IMR-90 (cell line): ENCODE measurements at regions not wholly inside any gene's neighbourhood (a gene's known extent, or its start where the extent isn't known, plus 50 kb on each side); places are given as distances from the start of the nearest gene placed in this dataset.

Experiments used
- ATAC-seq: fragments of 200-7000 bp; cut with Tn5 transposase; 2 replicates; pipeline ENCODE4 v1.9.1; 2020; ENCODE audit warnings: low read depth, mild to moderate bottlenecking, moderate library complexity
- BruUV-seq: library from RNA; stranded (reverse); fragments of 400-500 nt; replicated peaks from 2 replicates; lab custom pipeline; 2021; lab: Mats Ljungman, UMichigan
- CTCF ChIA-PET: fragments of 300-600 bp; formaldehyde crosslinking; extraction: SDS; loops from one replicate; lab custom pipeline; 2021; ENCODE audit warnings: antibody characterized with exemption; lab: Yijun Ruan, JAX
- POLR2A ChIA-PET: fragments of 300-600 bp; sonication (Branson Sonifier 250); formaldehyde crosslinking; loops from one replicate; lab custom pipeline; 2022; ENCODE audit warnings: antibody characterized with exemption; ENCODE audit not compliant: unreplicated experiment; lab: Charles Lee
- DNase-seq: peaks from one replicate; pipeline ENCODE4 v3.0.0; 2013
- H2AFZ ChIP-seq: replicated peaks from 2 replicates; pipeline ENCODE3; 2013; ENCODE audit warnings: low read length, mild to moderate bottlenecking; ENCODE audit not compliant: poor library complexity
- H2AK5ac ChIP-seq: 2 replicates; pipeline ENCODE4 v1.6.1; 2013; ENCODE audit warnings: low read depth, low read length, inconsistent platforms
- H2AK9ac ChIP-seq: replicated peaks from 2 replicates; pipeline ENCODE3; 2013; ENCODE audit warnings: mild to moderate bottlenecking, low read depth, low read length, moderate library complexity; ENCODE audit not compliant: poor library complexity
- H2BK120ac ChIP-seq: 2 replicates; pipeline ENCODE4 v1.6.1; 2013; ENCODE audit warnings: low read depth, low read length, inconsistent platforms
- H2BK15ac ChIP-seq: 3 replicates; pipeline ENCODE4 v1.6.1; 2013; ENCODE audit warnings: low read depth, low read length, inconsistent platforms
- H2BK20ac ChIP-seq: 2 replicates; pipeline ENCODE4 v1.6.1; 2013; ENCODE audit warnings: low read depth, mild to moderate bottlenecking, inconsistent platforms, low read length, moderate library complexity
- H2BK5ac ChIP-seq: 2 replicates; pipeline ENCODE4 v1.6.1; 2013; ENCODE audit warnings: mild to moderate bottlenecking, low read depth, low read length, inconsistent platforms; ENCODE audit not compliant: poor library complexity, severe bottlenecking
- H3K14ac ChIP-seq: replicated peaks from 2 replicates; pipeline ENCODE4 v1.6.1; 2013; ENCODE audit warnings: low read depth, low read length, inconsistent platforms
- H3K18ac ChIP-seq: 2 replicates; pipeline ENCODE4 v1.6.1; 2013; ENCODE audit warnings: low read depth, low read length, control low read depth
- H3K23ac ChIP-seq: 2 replicates; pipeline ENCODE4 v1.6.1; 2013; ENCODE audit warnings: low read depth, low read length, inconsistent platforms
- H3K27ac ChIP-seq: 2 replicates; pipeline ENCODE4 v1.5.1; 2013; ENCODE audit warnings: mild to moderate bottlenecking, control low read depth, low read length; ENCODE audit not compliant: insufficient read depth
- H3K27me3 ChIP-seq: 2 replicates; pipeline ENCODE4 v1.6.1; 2013; ENCODE audit warnings: low read length; ENCODE audit not compliant: control insufficient read depth, insufficient read depth
- H3K36me3 ChIP-seq: 2 replicates; pipeline ENCODE4 v1.6.1; 2013; ENCODE audit warnings: low read length, mixed read lengths; ENCODE audit not compliant: control insufficient read depth, insufficient read depth
- H3K4ac ChIP-seq: 2 replicates; pipeline ENCODE4 v1.6.1; 2013; ENCODE audit warnings: low read depth, low read length, inconsistent platforms
- H3K4me1 ChIP-seq: 2 replicates; pipeline ENCODE4 v1.6.1; 2013; ENCODE audit warnings: low read length, mixed read lengths; ENCODE audit not compliant: control insufficient read depth, insufficient read depth
- H3K4me2 ChIP-seq: 2 replicates; pipeline ENCODE4 v1.6.1; 2013; ENCODE audit warnings: low read depth, mild to moderate bottlenecking, control low read depth, low read length, moderate library complexity
- H3K4me3 ChIP-seq: 2 replicates; pipeline ENCODE4 v1.5.1; 2013; ENCODE audit warnings: low read depth, mild to moderate bottlenecking, control low read depth, low read length, moderate library complexity; ENCODE audit not compliant: insufficient read depth
- H3K56ac ChIP-seq: 2 replicates; pipeline ENCODE4 v1.6.1; 2013; ENCODE audit warnings: low read length, inconsistent platforms; ENCODE audit not compliant: insufficient read depth; ENCODE audit errors: extremely low read depth
- H3K79me1 ChIP-seq, 2 experiments: 2 replicates each; pipeline ENCODE4 v1.6.1; 2013; ENCODE audit warnings: low read length in 2 of 2, inconsistent platforms in 1 of 2, low read depth in 1 of 2
- H3K9ac ChIP-seq: 2 replicates; pipeline ENCODE4 v1.6.1; 2013; ENCODE audit warnings: low read depth, low read length, control low read depth
- H3K9me1 ChIP-seq: 2 replicates; pipeline ENCODE4 v1.6.1; 2013; ENCODE audit warnings: low read length, inconsistent platforms; ENCODE audit not compliant: insufficient read depth
- H3K9me3 ChIP-seq: 2 replicates; pipeline ENCODE4 v1.6.1; 2013; ENCODE audit warnings: low read length; ENCODE audit not compliant: control insufficient read depth, insufficient read depth
- H4K20me1 ChIP-seq: 2 replicates; pipeline ENCODE4 v1.6.1; 2013; ENCODE audit warnings: low read length, inconsistent platforms; ENCODE audit not compliant: insufficient read depth
- H4K5ac ChIP-seq: 2 replicates; pipeline ENCODE4 v1.6.1; 2013; ENCODE audit warnings: mild to moderate bottlenecking, low read depth, low read length, control low read depth
- H4K8ac ChIP-seq, 2 experiments: 2 replicates each; pipeline ENCODE4 v1.6.1; 2013; ENCODE audit warnings: low read depth in 2 of 2, low read length in 2 of 2, control low read depth in 1 of 2, inconsistent platforms in 1 of 2
- H4K91ac ChIP-seq: 2 replicates; pipeline ENCODE4 v1.6.1; 2013; ENCODE audit warnings: low read depth, low read length, inconsistent platforms; ENCODE audit not compliant: insufficient read depth
- CHD1 ChIP-seq: IDR thresholded peaks from 2 replicates; pipeline ENCODE4 v1.6.1; 2012; ENCODE audit warnings: low read depth, low read length, improper control_type of control experiment
- ELK1 ChIP-seq: fragments of 150-350 bp; IDR thresholded peaks from 2 replicates; pipeline ENCODE4 v1.6.1; 2016; ENCODE audit warnings: low read depth, mild to moderate bottlenecking, low read length, moderate library complexity, borderline replicate concordance
- FOS ChIP-seq: fragments of 150-350 bp; IDR thresholded peaks from 2 replicates; pipeline ENCODE4 v1.6.1; 2016; ENCODE audit warnings: low read depth, low read length
- MAFK ChIP-seq: IDR thresholded peaks from 2 replicates; pipeline ENCODE4 v1.6.1; 2012; ENCODE audit warnings: low read depth, low read length, improper control_type of control experiment
- MXI1 ChIP-seq: IDR thresholded peaks from 2 replicates; pipeline ENCODE4 v1.6.1; 2012; ENCODE audit warnings: low read depth, mild to moderate bottlenecking, low read length, moderate library complexity, borderline replicate concordance
- RCOR1 ChIP-seq: IDR thresholded peaks from 2 replicates; pipeline ENCODE4 v1.6.1; 2012; ENCODE audit warnings: mild to moderate bottlenecking, low read length, improper control_type of control experiment; ENCODE audit not compliant: insufficient replicate concordance
- dilution Hi-C: fragments of 300-500 bp; cut with HindIII; formaldehyde crosslinking; loops from one replicate; pipeline ENCODE4 v1.14.3; 2018; ENCODE audit warnings: low sequenced_read_pairs; ENCODE audit not compliant: unreplicated experiment
- in situ Hi-C: fragments of 300-500 bp; cut with MboI; formaldehyde crosslinking; loops from 3 replicates; pipeline ENCODE4 v1.14.3; 2019; ENCODE audit warnings: low sequenced_read_pairs, inconsistent platforms, mixed read lengths
- intact Hi-C: fragments of 100-400 bp; cut with micrococcal nuclease; formaldehyde crosslinking; loops from 2 replicates; pipeline ENCODE4 v1.10.0; 2022
- TF ChIP-seq, protein P1 (sequence below): fragments of 150-350 bp; IDR thresholded peaks from 2 replicates; pipeline ENCODE4 v1.6.1; 2017; ENCODE audit warnings: mild to moderate bottlenecking, antibody characterized with exemption, low read length, low read depth

GRCh38 chr6:140641412-140641811 is 1267.0 kb upstream of the CITED2 start:
- ATAC-seq (no peak), DNase-seq (no peak)
- POLR2A ChIA-PET, result no interaction called here
- CTCF ChIA-PET, result no interaction called here
- Histone ChIP-seq H4K20me1 (no peaks in the 10 kb centered on the region), H3K27me3 (no peaks in the 10 kb centered on the region), H3K27ac (no peak overlapping the region), H2BK15ac (no peak overlapping the region), H3K36me3 (no peaks in the 10 kb centered on the region), H3K4me1 (no peaks in the 10 kb centered on the region; the same call in 1 of the 2 replicates), H3K9me1 (no peaks in the 10 kb centered on the region), H3K4me2 (no peak overlapping the region), H2BK20ac (no peak overlapping the region), H3K9ac (no peak overlapping the region), H2AK5ac (no peak overlapping the region), H3K4me3 (no peak overlapping the region), H2BK5ac (no peak overlapping the region), H3K23ac (no peak overlapping the region), H4K91ac (no peak overlapping the region), H3K14ac (no peak overlapping the region), H2AFZ (no peak overlapping the region), H4K5ac (no peak overlapping the region), H4K8ac (no peak overlapping the region), H2AK9ac (no peak overlapping the region), H3K18ac (no peak overlapping the region), H3K56ac (no peak overlapping the region), H3K4ac (no peak overlapping the region), H2BK120ac (no peak overlapping the region), H3K79me1 (no peaks in the 10 kb centered on the region), H3K9me3 (peaks cover 4% of the 10 kb centered on the region; the same call in 1 of the 2 replicates)
- intact Hi-C loops (no loop called here), dilution Hi-C loops (no loop called here), in situ Hi-C loops (no loop called here)
- TF ChIP-seq MAFK (no peak), ELK1 (no peak), RCOR1 (no peak), FOS (no peak), CHD1 (no peak), MXI1 (no peak)
- TF ChIP-seq, protein P1, sequence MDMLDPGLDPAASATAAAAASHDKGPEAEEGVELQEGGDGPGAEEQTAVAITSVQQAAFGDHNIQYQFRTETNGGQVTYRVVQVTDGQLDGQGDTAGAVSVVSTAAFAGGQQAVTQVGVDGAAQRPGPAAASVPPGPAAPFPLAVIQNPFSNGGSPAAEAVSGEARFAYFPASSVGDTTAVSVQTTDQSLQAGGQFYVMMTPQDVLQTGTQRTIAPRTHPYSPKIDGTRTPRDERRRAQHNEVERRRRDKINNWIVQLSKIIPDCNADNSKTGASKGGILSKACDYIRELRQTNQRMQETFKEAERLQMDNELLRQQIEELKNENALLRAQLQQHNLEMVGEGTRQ, result no peak
- BruUV-seq, result no TSS peak
